ENCODE measurements at regions not wholly inside any gene's neighbourhood (a gene's known extent, or its start where the extent isn't known, plus 50 kb on each side); places are given as distances from the start of the nearest gene placed in this dataset.
"Not testable (repeated sequence)": the region's sequence is repeated elsewhere in the genome, so short reads cannot be mapped to it uniquely, and the experiment has no call there.

- DNase-seq, result no peak
Measured at GRCh38 chrX:139200346-139200745, 330.2 kb upstream of the F9 start.

DNA sequence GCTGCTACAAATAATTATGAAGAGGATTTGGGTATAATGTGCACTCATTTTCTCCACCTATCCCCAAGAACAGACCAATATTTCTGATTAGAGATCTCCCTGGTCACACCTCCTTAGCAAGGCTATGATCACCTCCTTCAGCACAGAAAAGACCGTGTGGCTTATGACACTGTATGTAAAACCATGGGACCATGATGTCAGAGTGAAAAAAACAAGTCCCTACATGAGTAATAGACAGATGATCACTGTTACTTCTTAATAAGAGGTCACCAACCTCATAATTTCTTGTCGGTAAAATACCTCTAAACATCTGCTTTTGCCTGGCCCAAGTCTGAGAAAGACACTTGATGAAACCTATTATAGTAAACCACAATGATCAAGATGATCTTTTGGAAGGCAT, 330.6 kb upstream of the F9 start:
- DNase-seq, result no peak

GRCh38 chrX:139198936-139199335, 331.6 kb upstream of the F9 start:
- no peak for DNase-seq

DNA sequence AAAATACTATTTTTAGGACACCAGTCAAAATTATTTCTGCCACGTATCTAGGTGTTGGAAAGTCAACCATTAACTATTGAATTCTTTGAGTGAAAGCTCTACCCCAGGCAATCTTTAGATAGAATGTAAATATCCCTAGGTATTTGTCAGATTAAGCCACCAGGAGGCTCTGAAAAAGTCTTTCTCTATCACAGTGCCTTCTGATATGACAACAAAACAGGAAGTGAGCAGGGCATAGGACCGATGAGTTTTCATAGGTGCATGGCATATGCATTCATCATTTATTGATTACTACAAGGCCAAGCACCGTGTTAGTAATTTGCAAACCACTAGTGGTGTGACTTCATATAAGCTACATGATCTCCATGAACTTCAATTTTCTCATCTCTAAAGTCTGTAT, 333.6 kb upstream of the F9 start:
- no peak for DNase-seq

DNA sequence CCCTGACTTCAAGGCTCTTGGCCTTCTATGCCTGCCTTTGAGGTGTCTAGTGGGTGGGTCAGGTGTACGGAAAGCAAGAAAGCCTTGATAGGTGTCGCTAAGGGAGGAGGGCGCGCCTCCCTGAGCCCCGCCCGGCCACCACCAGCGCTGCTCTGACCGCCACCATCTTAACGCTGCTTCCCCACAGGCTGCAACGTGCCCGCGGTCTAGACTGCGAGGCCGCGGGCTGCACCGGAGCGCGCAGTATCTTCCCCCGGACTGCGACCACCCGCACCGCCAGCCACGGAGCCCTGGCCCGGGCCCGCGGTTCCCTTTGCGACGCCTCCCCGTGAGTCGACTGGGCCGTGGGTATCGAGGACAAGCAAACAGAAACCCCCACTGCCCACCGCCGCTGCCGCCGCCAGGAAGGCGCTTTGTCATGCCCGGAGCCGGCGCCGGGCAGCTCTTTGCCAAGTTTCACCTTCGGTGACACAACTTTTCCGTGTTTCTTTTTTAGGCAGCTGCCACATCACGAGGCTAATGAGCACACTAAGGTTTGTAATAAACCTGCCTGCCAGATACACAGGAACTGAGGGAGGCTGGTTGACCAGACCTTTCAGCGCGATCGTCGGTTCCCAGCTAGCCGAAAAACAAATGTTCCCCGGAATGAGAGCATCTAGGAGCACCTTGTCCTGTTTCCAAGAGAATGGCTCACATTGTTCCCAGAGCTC, 335.8 kb upstream of the F9 start:
- peak; percentile 10 for DNase-seq

- no peak for DNase-seq
Measured at GRCh38 chrX:139192386-139192961, 338.1 kb upstream of the F9 start.

- no peak for DNase-seq
Measured at GRCh38 chrX:139191746-139192385, 338.7 kb upstream of the F9 start.

DNA sequence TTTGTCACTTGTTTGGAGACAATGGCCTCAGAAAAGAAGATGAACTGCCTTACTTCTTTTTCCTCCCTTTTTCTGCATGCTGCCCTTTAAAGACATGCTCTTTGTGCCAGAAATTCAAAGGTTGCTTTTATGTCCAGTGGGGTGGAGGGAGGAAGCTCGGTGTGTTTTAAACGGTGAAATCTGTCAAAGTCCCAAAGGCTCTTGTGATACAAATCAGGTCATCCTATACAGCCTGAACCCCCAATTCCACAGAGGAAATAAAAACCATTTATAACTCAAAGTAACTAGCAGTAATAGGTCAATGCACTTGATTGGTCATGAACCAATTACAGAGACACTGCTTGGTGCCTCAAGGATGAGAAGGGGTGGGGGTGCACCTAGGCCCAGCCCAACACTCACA, 339.3 kb upstream of the F9 start:
- no peak for DNase-seq

DNA sequence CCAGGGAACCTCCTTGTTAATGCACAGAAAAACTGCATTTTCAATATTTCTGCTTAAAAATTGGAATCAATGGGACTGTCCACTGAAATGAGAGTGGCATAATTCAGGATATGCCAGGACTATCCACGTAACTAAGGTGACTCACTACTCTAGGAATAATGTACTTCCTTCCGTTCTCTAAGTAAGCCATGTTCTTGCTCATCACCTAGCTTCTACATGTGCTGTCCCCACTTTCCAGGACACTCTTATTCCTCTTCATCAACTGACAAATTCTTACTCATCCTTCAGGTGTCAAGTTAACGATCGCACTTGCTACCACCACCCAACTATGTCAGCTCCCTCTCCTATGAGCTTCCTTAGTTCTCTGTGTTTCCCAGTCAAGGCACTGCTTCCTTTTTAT, 342.8 kb upstream of the F9 start:
- DNase-seq, result no peak

GRCh38 chrX:139186991-139187390, 343.5 kb upstream of the F9 start:
- DNase-seq, result no peak

- DNase-seq, result no peak
Measured at GRCh38 chrX:139179592-139179991, 350.9 kb upstream of the F9 start.

- DNase-seq, result no peak
Measured at GRCh38 chrX:139178980-139179379, 351.6 kb upstream of the F9 start.

DNA sequence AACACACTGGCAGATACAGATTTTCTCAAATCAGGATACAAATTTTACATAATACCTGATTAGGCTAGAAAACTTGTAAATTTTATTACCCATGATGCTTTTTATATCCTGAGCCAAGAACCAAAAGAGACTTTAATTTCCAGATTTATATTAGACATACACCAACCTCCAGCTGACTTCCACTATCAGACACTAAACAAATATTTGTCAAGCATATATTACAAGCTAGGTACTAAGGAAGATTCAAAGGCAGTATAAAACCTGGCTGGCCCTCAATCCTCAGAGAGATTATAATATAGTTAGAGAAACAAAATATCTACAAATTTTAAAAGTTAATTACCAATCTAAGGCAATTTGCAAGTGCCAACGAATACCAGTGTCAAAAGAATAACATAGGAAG, 357.8 kb upstream of the F9 start:
- DNase-seq, result no peak

DNA sequence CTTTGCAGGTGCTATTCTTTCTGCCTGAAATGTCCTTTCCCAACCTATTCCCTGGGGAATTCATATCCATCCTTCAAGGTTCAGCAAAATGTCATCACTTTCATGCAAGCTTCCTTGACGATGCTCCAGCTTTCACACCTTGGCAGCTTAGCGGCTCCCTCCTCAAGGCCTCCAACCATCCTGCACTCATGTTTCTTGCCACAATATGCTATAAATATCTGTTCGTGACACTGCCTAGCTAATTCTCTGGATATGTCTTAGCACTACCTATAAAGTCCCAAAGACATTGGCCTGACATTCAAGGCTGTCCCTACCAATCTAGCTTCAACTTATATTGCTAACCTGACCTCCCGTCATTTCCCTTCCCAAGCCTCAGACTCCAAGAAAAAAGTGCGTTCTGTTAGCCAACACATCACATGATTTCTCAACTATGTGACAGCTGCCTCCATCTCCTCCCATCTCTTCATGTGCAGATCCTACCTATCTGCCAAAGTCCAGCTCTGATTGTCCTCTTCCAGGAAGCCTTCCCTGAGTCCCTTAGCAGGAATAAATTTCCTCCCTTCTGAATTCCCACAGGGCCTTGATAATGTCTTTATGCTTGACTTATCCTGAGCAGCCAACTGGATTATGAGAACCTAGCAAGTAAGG, 359.9 kb upstream of the F9 start:
- no peak for DNase-seq

- DNase-seq, result no peak
Measured at GRCh38 chrX:139167282-139167681, 363.3 kb upstream of the F9 start.

DNA sequence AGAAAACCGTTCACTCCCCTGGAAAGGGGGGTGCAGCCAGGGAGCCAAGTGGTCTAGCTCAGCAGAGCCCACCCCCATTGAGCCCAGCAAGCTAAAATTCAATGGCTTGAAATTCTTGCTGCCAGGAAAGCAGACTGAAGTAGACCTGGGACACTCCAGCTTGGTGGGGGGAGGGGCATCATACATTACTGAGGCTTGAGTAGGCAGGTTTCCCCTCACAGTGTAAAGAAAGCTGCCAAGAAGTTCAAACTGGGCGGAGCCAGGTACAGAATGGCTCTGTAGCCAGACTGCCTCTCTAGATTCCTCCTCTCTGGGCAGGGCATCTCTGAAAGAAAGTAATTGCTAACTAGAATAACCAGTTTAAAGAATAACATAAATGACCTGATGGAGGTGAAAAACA, 372.3 kb upstream of the F9 start:
- DNase-seq, result no peak

DNA sequence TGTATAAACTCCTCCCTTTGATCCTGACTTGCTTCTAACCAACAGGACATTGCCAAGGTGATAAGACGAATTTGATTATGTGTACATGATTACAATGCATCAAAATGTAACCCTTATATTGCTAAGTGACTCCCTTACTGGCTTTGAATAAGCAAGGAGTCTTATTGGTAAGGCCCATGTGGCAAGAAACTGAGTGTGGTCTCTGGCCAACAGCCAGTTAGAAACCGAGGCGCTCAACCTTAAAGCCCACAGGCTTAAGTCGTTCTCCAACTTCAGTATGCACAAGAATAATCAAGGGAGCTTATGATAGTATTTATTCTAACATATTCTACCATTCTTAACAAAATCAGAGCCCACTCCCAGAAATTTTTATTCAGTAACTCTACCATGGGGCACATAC, 374.2 kb upstream of the F9 start:
- no peak for DNase-seq

GRCh38 chrX:139146625-139147024, 383.9 kb upstream of the F9 start:
- not testable (repeated sequence) for DNase-seq

- DNase-seq, result no peak
Measured at GRCh38 chrX:139141370-139141769, 389.2 kb upstream of the F9 start.

- no peak for DNase-seq
Measured at GRCh38 chrX:139134316-139134715, 396.2 kb upstream of the F9 start.

GRCh38 chrX:139126493-139126892, 404.0 kb upstream of the F9 start:
- peak; percentile 10 for DNase-seq

GRCh38 chrX:139125916-139126315, 404.6 kb upstream of the F9 start:
- DNase-seq, result no peak

DNA sequence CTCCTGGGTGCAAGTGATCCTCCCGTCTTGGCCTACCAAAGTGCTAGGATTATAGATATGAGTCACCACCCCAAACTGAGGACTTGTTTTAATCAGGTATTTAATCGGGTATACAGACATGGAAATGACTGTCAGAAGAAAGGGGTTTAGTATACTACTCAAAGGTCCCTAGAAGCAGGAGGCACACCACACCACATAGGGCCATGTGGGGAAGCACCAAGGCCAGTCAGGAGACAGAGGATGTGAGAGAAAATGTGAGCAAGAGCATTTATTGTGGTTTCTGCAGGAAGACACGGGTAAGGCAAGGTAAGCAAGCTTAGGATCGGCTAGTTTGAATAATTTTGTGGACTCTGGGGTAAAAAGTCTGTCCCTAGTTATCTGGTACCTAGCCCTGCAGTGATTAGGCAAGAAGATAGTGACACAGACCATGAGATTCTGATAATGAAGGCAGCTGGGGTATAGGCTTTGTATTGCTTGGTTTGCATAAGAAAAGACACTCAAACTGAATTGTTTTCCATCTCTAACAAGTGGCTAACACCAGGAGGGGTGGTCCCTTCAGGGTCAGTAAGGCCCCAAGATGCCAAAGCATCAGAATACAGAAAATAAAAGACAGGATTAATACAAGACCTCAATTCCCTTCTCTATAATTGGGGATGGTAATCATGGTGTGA, 408.8 kb upstream of the F9 start:
- DNase-seq, result no peak

Data from renal pelvis (tissue), 1 donor.